H1 (cell line): ENCODE measurements at regions not wholly inside any gene's neighbourhood (a gene's known extent, or its start where the extent isn't known, plus 50 kb on each side); places are given as distances from the start of the nearest gene placed in this dataset.

ENCODE experiments used
- CTCF ChIA-PET: fragments of 300-600 bp; sonication (Branson Sonifier 250); formaldehyde crosslinking; loops from one replicate; lab custom pipeline; 2021; ENCODE audit not compliant: partially characterized antibody; lab: Charles Lee
- POLR2A ChIA-PET: fragments of 300-600 bp; sonication (Branson Sonifier 250); formaldehyde crosslinking; loops from one replicate; lab custom pipeline; 2021; ENCODE audit warnings: inconsistent platforms; ENCODE audit not compliant: partially characterized antibody; lab: Charles Lee
- DNase-seq, 2 experiments: peaks; one replicate each; pipeline versions ENCODE4 v3.0.0 to v3.0.0-alpha.2; 2010 to 2022; ENCODE audit warnings: low spot score in 2 of 2, low read depth in 1 of 2, mixed read lengths in 1 of 2
- FAIRE-seq: peaks from 2 replicates; lab custom pipeline; 2011; peaks lifted over from hg19 to GRCh38; lab: Jason Lieb, UNC
- H2AFZ ChIP-seq: 2 replicates; pipeline ENCODE4 v1.8.1; 2012; ENCODE audit warnings: low read length, inconsistent platforms
- H2AK5ac ChIP-seq: 2 replicates; pipeline ENCODE4 v1.6.1; 2013; ENCODE audit warnings: low read depth, low read length
- H2BK120ac ChIP-seq: replicated peaks from 2 replicates; pipeline ENCODE3; 2013; ENCODE audit warnings: low read depth, low read length, inconsistent platforms
- H2BK12ac ChIP-seq: 2 replicates; pipeline ENCODE4 v1.6.1; 2013; ENCODE audit warnings: low read depth, low read length
- H2BK15ac ChIP-seq: 2 replicates; pipeline ENCODE4 v1.6.1; 2013; ENCODE audit warnings: low read length
- H2BK20ac ChIP-seq: 2 replicates; pipeline ENCODE4 v1.6.1; 2013; ENCODE audit warnings: low read length
- H2BK5ac ChIP-seq: 2 replicates; pipeline ENCODE4 v1.6.1; 2013; ENCODE audit warnings: low read depth, low read length
- H3K14ac ChIP-seq: 2 replicates; pipeline ENCODE4 v1.6.1; 2013; ENCODE audit warnings: inconsistent platforms; ENCODE audit not compliant: insufficient read length
- H3K18ac ChIP-seq: 2 replicates; pipeline ENCODE4 v1.6.1; 2013; ENCODE audit warnings: low read length; ENCODE audit errors: extremely low read depth
- H3K23ac ChIP-seq: 2 replicates; pipeline ENCODE4 v1.6.1; 2013; ENCODE audit warnings: inconsistent platforms; ENCODE audit not compliant: insufficient read length
- H3K23me2 ChIP-seq: 2 replicates; pipeline ENCODE4 v1.6.1; 2013; ENCODE audit warnings: low read depth, low read length
- H3K27ac ChIP-seq: 2 replicates; pipeline ENCODE4 v1.6.1; 2011; ENCODE audit warnings: low read depth, low read length, inconsistent platforms
- H3K27me3 ChIP-seq, 4 experiments: replicated peaks in 1 of 4; 1 replicate in 1 of 4; 2 replicates in 3 of 4; pipeline versions ENCODE4 v1.6.1 to v1.8.1; 2011 to 2013; ENCODE audit warnings: low read length in 3 of 4, mild to moderate bottlenecking in 3 of 4, inconsistent platforms in 2 of 4, mixed read lengths in 2 of 4, moderate library complexity in 1 of 4; ENCODE audit not compliant: control insufficient read depth in 3 of 4, insufficient read depth in 3 of 4; ENCODE audit errors: extremely low read depth in 1 of 4
- H3K36me3 ChIP-seq, 4 experiments: 2 replicates each; pipeline versions ENCODE4 v1.6.1 to v1.8.1; 2011 to 2013; ENCODE audit warnings: mild to moderate bottlenecking in 4 of 4, low read length in 3 of 4, moderate library complexity in 2 of 4, control low read depth in 1 of 4, inconsistent platforms in 1 of 4; ENCODE audit not compliant: insufficient read depth in 4 of 4, control insufficient read depth in 2 of 4
- H3K4ac ChIP-seq: replicated peaks from 2 replicates; pipeline ENCODE3; 2013; ENCODE audit warnings: low read length, low read depth, mixed read lengths, inconsistent platforms; ENCODE audit not compliant: insufficient read length
- H3K4me1 ChIP-seq, 4 experiments: replicated peaks in 1 of 4; 1 replicate in 1 of 4; 2 replicates in 3 of 4; pipeline versions ENCODE4 v1.6.1 to v1.8.1; 2011 to 2013; ENCODE audit warnings: low read length in 3 of 4, inconsistent platforms in 2 of 4, mixed read lengths in 1 of 4; ENCODE audit not compliant: insufficient read depth in 4 of 4, control insufficient read depth in 3 of 4
- H3K4me2 ChIP-seq, 2 experiments: 2 replicates each; pipeline versions ENCODE4 v1.6.1 to v1.8.1; 2011 to 2013; ENCODE audit warnings: low read depth in 2 of 2, low read length in 2 of 2, control low read depth in 1 of 2, inconsistent platforms in 1 of 2, mild to moderate bottlenecking in 1 of 2; ENCODE audit not compliant: insufficient read depth in 1 of 2
- H3K4me3 ChIP-seq, 4 experiments: fragments of 200-600, 300-600 bp in 1 of 4; sonication (generic), shearing (Covaris generic), sonication (Bioruptor Twin) in 1 of 4; 2 replicates each; pipeline versions ENCODE4 v1.5.1 to v1.8.1; 2011 to 2016; ENCODE audit warnings: low read length in 4 of 4, low read depth in 3 of 4, control low read depth in 2 of 4, inconsistent platforms in 2 of 4, mild to moderate bottlenecking in 2 of 4, mixed read lengths in 1 of 4, moderate library complexity in 1 of 4; ENCODE audit not compliant: insufficient read depth in 2 of 4; ENCODE audit errors: extremely low read depth in 1 of 4
- H3K56ac ChIP-seq: replicated peaks from 2 replicates; pipeline ENCODE3; 2013; ENCODE audit warnings: low read depth, mild to moderate bottlenecking, mixed read lengths, low read length, inconsistent platforms; ENCODE audit not compliant: insufficient read length
- H3K79me1 ChIP-seq: 2 replicates; pipeline ENCODE4 v1.6.1; 2013; ENCODE audit warnings: low read depth, low read length, control low read depth
- H3K79me2 ChIP-seq, 2 experiments: 2 replicates each; pipeline versions ENCODE4 v1.6.1 to v1.8.1; 2012 to 2013; ENCODE audit warnings: low read length in 2 of 2, mild to moderate bottlenecking in 2 of 2, inconsistent platforms in 1 of 2; ENCODE audit not compliant: insufficient read depth in 2 of 2, control insufficient read depth in 1 of 2
- H3K9ac ChIP-seq, 4 experiments: replicated peaks in 1 of 4; 1 replicate in 1 of 4; 2 replicates in 3 of 4; pipeline versions ENCODE4 v1.6.1 to v1.8.1; 2011 to 2013; ENCODE audit warnings: low read depth in 3 of 4, low read length in 3 of 4, control low read depth in 2 of 4, mild to moderate bottlenecking in 2 of 4, moderate library complexity in 2 of 4, inconsistent platforms in 1 of 4; ENCODE audit errors: extremely low read depth in 1 of 4
- H3K9me3 ChIP-seq, 2 experiments: 2 replicates each; pipeline versions ENCODE4 v1.6.1 to v1.8.1; 2012 to 2013; ENCODE audit warnings: mild to moderate bottlenecking in 2 of 2, moderate library complexity in 2 of 2, control low read depth in 1 of 2, inconsistent platforms in 1 of 2, low read depth in 1 of 2, low read length in 1 of 2, mixed read lengths in 1 of 2; ENCODE audit not compliant: insufficient read depth in 2 of 2
- H4K20me1 ChIP-seq, 2 experiments: replicated peaks in 1 of 2; 2 replicates each; pipeline versions ENCODE3 to v1.8.1; 2011 to 2013; ENCODE audit warnings: inconsistent platforms in 2 of 2, low read length in 2 of 2, mild to moderate bottlenecking in 1 of 2; ENCODE audit not compliant: insufficient read depth in 2 of 2, control insufficient read depth in 1 of 2
- H4K5ac ChIP-seq: 2 replicates; pipeline ENCODE4 v1.6.1; 2013; ENCODE audit warnings: low read length, low read depth, mixed read lengths, inconsistent platforms; ENCODE audit not compliant: insufficient read length
- H4K8ac ChIP-seq: 2 replicates; pipeline ENCODE4 v1.8.0; 2013; ENCODE audit warnings: mild to moderate bottlenecking, moderate library complexity, low read length, inconsistent platforms; ENCODE audit not compliant: insufficient read depth; ENCODE audit errors: extremely low read depth
- H4K91ac ChIP-seq: replicated peaks from 2 replicates; pipeline ENCODE3; 2013; ENCODE audit warnings: low read length, mixed read lengths, inconsistent platforms; ENCODE audit not compliant: insufficient read length
- TBP ChIP-seq: IDR thresholded peaks from 2 replicates; pipeline ENCODE4 v1.6.1; 2011; ENCODE audit warnings: low read depth, low read length, improper control_type of control experiment
- WGBS, 2 experiments: shearing (Covaris generic) in 1 of 2; methylation state at CpG; one replicate each; pipeline versions ENCODE4 v1.1.6 to v1.1.7; 2013 to 2015; ENCODE audit warnings: low lambda C conversion rate in 2 of 2, mixed read lengths in 2 of 2, inconsistent platforms in 1 of 2, low coverage in 1 of 2, missing lambda C conversion rate in 1 of 2; ENCODE audit not compliant: insufficient replicate concordance in 2 of 2, insufficient coverage in 1 of 2, insufficient read length in 1 of 2; ENCODE audit errors: extremely low coverage in 1 of 2, missing lambda C conversion rate in 1 of 2; 5-methylcytosine and 5-hydroxymethylcytosine counted together

DNA sequence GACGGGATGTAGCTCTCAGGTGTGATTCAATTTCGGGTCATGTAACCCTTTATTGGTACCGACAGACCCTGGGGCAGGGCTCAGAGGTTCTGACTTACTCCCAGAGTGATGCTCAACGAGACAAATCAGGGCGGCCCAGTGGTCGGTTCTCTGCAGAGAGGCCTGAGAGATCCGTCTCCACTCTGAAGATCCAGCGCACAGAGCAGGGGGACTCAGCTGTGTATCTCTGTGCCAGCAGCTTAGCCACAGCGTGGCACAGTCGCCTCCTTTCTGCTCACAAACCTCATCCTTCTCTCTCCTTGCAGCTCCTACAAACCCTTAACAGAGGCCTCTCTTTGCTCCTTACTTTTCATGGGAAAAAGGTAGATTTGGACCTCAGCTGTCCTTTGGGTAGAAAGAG is 197.5 kb upstream of the PRSS58 start:
- Histone ChIP-seq H3K4ac (no peak overlapping the region), H2BK15ac (no peak overlapping the region), H2AK5ac (no peak overlapping the region), H3K18ac (no peak overlapping the region), H3K79me1 (no peaks in the 10 kb centered on the region), H3K4me1 (no peaks in the 10 kb centered on the region), H3K23me2 (no peaks in the 10 kb centered on the region), H3K27me3 (no peaks in the 10 kb centered on the region), H3K23ac (no peak overlapping the region), H3K4me3 (no peak overlapping the region), H3K9ac (no peak overlapping the region), H2BK5ac (no peak overlapping the region), H4K20me1 (no peaks in the 10 kb centered on the region), H3K4me2 (no peak overlapping the region), H3K79me2 (no peaks in the 10 kb centered on the region), H3K27ac (no peak overlapping the region), H3K14ac (no peak overlapping the region), H2BK12ac (no peak overlapping the region), H4K91ac (no peak overlapping the region), H4K5ac (no peak overlapping the region), H3K9me3 (no peaks in the 10 kb centered on the region), H3K56ac (no peak overlapping the region), H2BK20ac (no peak overlapping the region), H3K36me3 (no peaks in the 10 kb centered on the region), H2BK120ac (no peak overlapping the region), H4K8ac (no peak overlapping the region), H2AFZ (no peak overlapping the region)
- no peak for TF ChIP-seq TBP
- ChIA-PET CTCF (interaction anchor here (0.7 to 24.2 kb wide), 18 partner anchors 8 to 149 kb away, joined by 3 to 682 read pairs (median 5); no protein-coding TSS in a partner anchor), POLR2A (no interaction called here)
- DNase-seq (no peak), FAIRE-seq (no peak)
- 81% methylated on average over 9 of the region's 10 CpGs; no CpG with 5 or more reads in 1 of the 2 experiments for WGBS, 2 experiments
